GM18498 (cell line): ENCODE measurements at regions not wholly inside any gene's neighbourhood (a gene's known extent, or its start where the extent isn't known, plus 50 kb on each side); places are given as distances from the start of the nearest gene placed in this dataset.

ENCODE experiments used
- ATAC-seq: cut with Tn5 transposase; IDR thresholded peaks from one replicate; pipeline ENCODE4 v1.9.1; 2021; ENCODE audit warnings: mild to moderate bottlenecking, moderate library complexity; ENCODE audit not compliant: unreplicated experiment

- ATAC-seq, result peak; percentile 76
Observed at GRCh38 chr12:38138225-38139221, 178.1 kb upstream of the ALG10B start.

- ATAC-seq, result no peak
Observed at GRCh38 chr12:38139456-38139855, 177.1 kb upstream of the ALG10B start.

GRCh38 chr12:38141239-38141638 is 175.3 kb upstream of the ALG10B start:
- no peak for ATAC-seq

GRCh38 chr12:38141861-38142260 is 174.7 kb upstream of the ALG10B start:
- no peak for ATAC-seq

GRCh38 chr12:38142974-38143373 is 173.6 kb upstream of the ALG10B start:
- no peak for ATAC-seq

GRCh38 chr12:38144049-38144448 is 172.5 kb upstream of the ALG10B start:
- ATAC-seq, result no peak

- no peak for ATAC-seq
Observed at GRCh38 chr12:38144601-38145436, 171.8 kb upstream of the ALG10B start.

- ATAC-seq, result no peak
Observed at GRCh38 chr12:38149395-38150073, 167.0 kb upstream of the ALG10B start.

- ATAC-seq, result no peak
Observed at GRCh38 chr12:38151991-38152700, 164.4 kb upstream of the ALG10B start.

GRCh38 chr12:38152816-38153736 is 163.5 kb upstream of the ALG10B start:
- ATAC-seq, result no peak

GRCh38 chr12:38153737-38154061 is 162.9 kb upstream of the ALG10B start:
- no peak for ATAC-seq

GRCh38 chr12:38154096-38155019 is 162.2 kb upstream of the ALG10B start:
- no peak for ATAC-seq

- ATAC-seq, result no peak
Observed at GRCh38 chr12:38155020-38155395, 161.6 kb upstream of the ALG10B start.

GRCh38 chr12:38155526-38156496 is 160.8 kb upstream of the ALG10B start:
- ATAC-seq, result no peak

GRCh38 chr12:38156497-38157245 is 159.9 kb upstream of the ALG10B start:
- ATAC-seq, result no peak

- no peak for ATAC-seq
Observed at GRCh38 chr12:38157274-38157932, 159.2 kb upstream of the ALG10B start.
